MM.1S (cell line): ENCODE measurements at regions not wholly inside any gene's neighbourhood (a gene's known extent, or its start where the extent isn't known, plus 50 kb on each side); places are given as distances from the start of the nearest gene placed in this dataset.

Experiments used
- DNase-seq: peaks from one replicate; pipeline ENCODE4 v3.0.0-alpha.2; 2015
- H2AFZ ChIP-seq: fragments of 300-600 bp; sonication (generic); 2 replicates; pipeline ENCODE4 v1.6.0; 2016; ENCODE audit warnings: antibody characterized with exemption, low read length
- H3F3A ChIP-seq: fragments of 300-600 bp; sonication (generic); 2 replicates; pipeline ENCODE4 v1.6.1; 2016; ENCODE audit warnings: mild to moderate bottlenecking, antibody characterized with exemption, low read length, moderate library complexity, mixed read lengths; ENCODE audit not compliant: insufficient read depth
- H3K27ac ChIP-seq: fragments of 300-600 bp; sonication (generic); 2 replicates; pipeline ENCODE4 v1.5.1; 2016; ENCODE audit warnings: mild to moderate bottlenecking, low read length
- H3K27me3 ChIP-seq: fragments of 300-600 bp; sonication (generic); replicated peaks from 2 replicates; pipeline ENCODE4 v1.6.0; 2016; ENCODE audit warnings: low read length; ENCODE audit not compliant: insufficient read depth
- H3K36me3 ChIP-seq: fragments of 300-600 bp; sonication (generic); replicated peaks from 2 replicates; pipeline ENCODE4 v1.6.1; 2016; ENCODE audit warnings: mild to moderate bottlenecking, low read length, mixed read lengths; ENCODE audit not compliant: insufficient read depth
- H3K4me1 ChIP-seq: fragments of 300-600 bp; sonication (generic); 2 replicates; pipeline ENCODE4 v1.6.1; 2016; ENCODE audit warnings: low read length, mixed read lengths
- H3K4me2 ChIP-seq: fragments of 300-600 bp; sonication (generic); 2 replicates; pipeline ENCODE4 v1.6.0; 2016; ENCODE audit warnings: low read depth, low read length
- H3K4me3 ChIP-seq: fragments of 300-600 bp; sonication (generic); 2 replicates; pipeline ENCODE4 v1.5.1; 2016; ENCODE audit warnings: low read length, mixed read lengths
- H3K79me2 ChIP-seq: fragments of 300-600 bp; sonication (generic); 2 replicates; pipeline ENCODE4 v1.6.1; 2016; ENCODE audit warnings: mixed run types, low read length, mixed read lengths
- H3K9ac ChIP-seq: fragments of 300-600 bp; sonication (generic); 2 replicates; pipeline ENCODE4 v1.6.1; 2016; ENCODE audit warnings: low read length, mixed read lengths
- H3K9me2 ChIP-seq: fragments of 300-600 bp; sonication (generic); replicated peaks from 2 replicates; pipeline ENCODE4 v1.6.1; 2016; ENCODE audit warnings: mild to moderate bottlenecking, low read length, mixed read lengths; ENCODE audit not compliant: insufficient read depth
- H3K9me3 ChIP-seq: fragments of 300-600 bp; sonication (generic); replicated peaks from 2 replicates; pipeline ENCODE4 v1.6.1; 2016; ENCODE audit warnings: mild to moderate bottlenecking, low read length, mixed read lengths; ENCODE audit not compliant: insufficient read depth
- H4K20me1 ChIP-seq: fragments of 300-600 bp; sonication (generic); 2 replicates; pipeline ENCODE4 v1.6.1; 2016; ENCODE audit warnings: mild to moderate bottlenecking, low read length, moderate library complexity, mixed read lengths; ENCODE audit not compliant: insufficient read depth
- CTCF ChIP-seq: fragments of 300-600 bp; sonication (generic); IDR thresholded peaks from 2 replicates; pipeline ENCODE4 v1.5.1; 2016; ENCODE audit warnings: antibody characterized with exemption, low read length, mixed read lengths
- EZH2 ChIP-seq: fragments of 300-600 bp; sonication (generic); optimal IDR thresholded peaks from 2 replicates; pipeline ENCODE3; 2017; ENCODE audit warnings: low read depth, mild to moderate bottlenecking, antibody characterized with exemption, low read length, mixed read lengths
- EZH2phosphoT487 ChIP-seq: fragments of 300-600 bp; sonication (generic); IDR thresholded peaks from 2 replicates; pipeline ENCODE4 v1.6.1; 2018; ENCODE audit warnings: antibody characterized with exemption, low read length

GRCh38 chr1:34529935-34530859 is 224.7 kb upstream of the GJB5 start:
- no peaks in the 10 kb centered on the region for H3K9me3 ChIP-seq
- DNase-seq, result no peak
- no peaks in the 10 kb centered on the region for H4K20me1 ChIP-seq
- H3K27ac ChIP-seq, result no peak overlapping the region
- no peak overlapping the region for H3K4me3 ChIP-seq
- H3K9ac ChIP-seq, result no peak overlapping the region
- H2AFZ ChIP-seq, result no peak overlapping the region
- H3K79me2 ChIP-seq, result no peaks in the 10 kb centered on the region
- no peaks in the 10 kb centered on the region for H3F3A ChIP-seq
- no peaks in the 10 kb centered on the region for H3K9me2 ChIP-seq
- H3K36me3 ChIP-seq, result no peaks in the 10 kb centered on the region
- peaks cover 29% of the 10 kb centered on the region for H3K27me3 ChIP-seq
- TF ChIP-seq CTCF (no peak), EZH2phosphoT487 (no peak), EZH2 (no peak)
- no peaks in the 10 kb centered on the region for H3K4me1 ChIP-seq
- H3K4me2 ChIP-seq, result no peak overlapping the region

- Histone ChIP-seq H3F3A (no peaks in the 10 kb centered on the region), H3K27ac (no peak overlapping the region), H3K4me3 (no peak overlapping the region), H3K79me2 (no peaks in the 10 kb centered on the region), H3K9me2 (no peaks in the 10 kb centered on the region), H3K4me2 (no peak overlapping the region), H3K27me3 (peaks cover 19% of the 10 kb centered on the region), H3K9me3 (no peaks in the 10 kb centered on the region), H2AFZ (no peak overlapping the region), H3K9ac (no peak overlapping the region), H4K20me1 (no peaks in the 10 kb centered on the region), H3K36me3 (no peaks in the 10 kb centered on the region), H3K4me1 (no peaks in the 10 kb centered on the region)
- TF ChIP-seq EZH2, result no peak
- no peak for TF ChIP-seq CTCF
- TF ChIP-seq EZH2phosphoT487, result no peak
- no peak for DNase-seq
Observed at GRCh38 chr1:34532113-34532512, 222.7 kb upstream of the GJB5 start.

- H3K27ac ChIP-seq, result no peak overlapping the region
- no peak overlapping the region for H2AFZ ChIP-seq
- no peak overlapping the region for H3K4me3 ChIP-seq
- H3K36me3 ChIP-seq, result no peaks in the 10 kb centered on the region
- H3K9ac ChIP-seq, result no peak overlapping the region
- no peak for DNase-seq
- no peaks in the 10 kb centered on the region for H4K20me1 ChIP-seq
- H3K27me3 ChIP-seq, result peaks cover 12% of the 10 kb centered on the region; the same call in 1 of the 2 replicates
- H3K9me2 ChIP-seq, result no peaks in the 10 kb centered on the region
- H3K4me1 ChIP-seq, result no peaks in the 10 kb centered on the region
- TF ChIP-seq CTCF (no peak), EZH2 (no peak), EZH2phosphoT487 (no peak)
- no peak overlapping the region for H3K4me2 ChIP-seq
- H3F3A ChIP-seq, result no peaks in the 10 kb centered on the region
- no peaks in the 10 kb centered on the region for H3K9me3 ChIP-seq
- H3K79me2 ChIP-seq, result no peaks in the 10 kb centered on the region
Observed at GRCh38 chr1:34538481-34538880, 216.4 kb upstream of the GJB5 start.
